ENCODE measurements at regions not wholly inside any gene's neighbourhood (a gene's known extent, or its start where the extent isn't known, plus 50 kb on each side); places are given as distances from the start of the nearest gene placed in this dataset.

GRCh38 chr7:52708846-52709245, 326.6 kb upstream of the POM121L12 start:
- H3K4me3 Mint-ChIP-seq: no peak overlapping the region
- 89 to 93% methylated on average over 2 to 3 of the region's 3 CpGs for WGBS, 2 experiments (ENCODE audit: insufficient coverage in 1 of 2, insufficient read length in 1 of 2)

GRCh38 chr7:52705768-52706167, 329.7 kb upstream of the POM121L12 start:
- no peaks in the 10 kb centered on the region for H3K36me3 Mint-ChIP-seq (ENCODE audit: low read depth)

More at GRCh38 chr7:52708846-52709245, 326.6 kb upstream of the POM121L12 start:
- Histone ChIP-seq H3K9ac (ENCODE audit: extremely low read depth, low read length, poor library complexity, severe bottlenecking) (no peak overlapping the region), H3K4me3 (ENCODE audit: low read length) (no peak overlapping the region), H3K9me3 (ENCODE audit: control insufficient read depth, low read length) (no peaks in the 10 kb centered on the region), H3K36me3 (ENCODE audit: control insufficient read depth, insufficient read depth, low read length) (no peaks in the 10 kb centered on the region), H3K4me1 (ENCODE audit: control insufficient read depth, insufficient read depth, low read length) (no peaks in the 10 kb centered on the region), H3K27ac (ENCODE audit: low read depth, low read length) (no peak overlapping the region), H3K27me3 (ENCODE audit: control insufficient read depth, insufficient read depth, low read length, poor library complexity, severe bottlenecking) (no peaks in the 10 kb centered on the region)
- H3K36me3 Mint-ChIP-seq (ENCODE audit: low read depth): no peaks in the 10 kb centered on the region
- TF ChIP-seq CTCF (conservative IDR thresholded peaks at IDR 0.05): no peak
- no peak for DNase-seq
- peaks cover 1% of the 10 kb centered on the region for H3K9me3 Mint-ChIP-seq
- no peak overlapping the region for H3K27ac Mint-ChIP-seq
- H3K27me3 Mint-ChIP-seq (ENCODE audit: insufficient read depth): no peaks in the 10 kb centered on the region
- H3K4me1 Mint-ChIP-seq: no peaks in the 10 kb centered on the region

GRCh38 chr7:52700349-52700748, 335.1 kb upstream of the POM121L12 start:
- H3K36me3 Mint-ChIP-seq (ENCODE audit: low read depth): peaks cover 2% of the 10 kb centered on the region
- no peak overlapping the region for H3K4me3 Mint-ChIP-seq
- no peaks in the 10 kb centered on the region for H3K27me3 Mint-ChIP-seq (ENCODE audit: insufficient read depth)
- no peak for TF ChIP-seq CTCF (conservative IDR thresholded peaks at IDR 0.05)
- Histone ChIP-seq H3K9me3 (ENCODE audit: control insufficient read depth, low read length) (no peaks in the 10 kb centered on the region), H3K4me3 (ENCODE audit: low read length) (no peak overlapping the region), H3K27ac (ENCODE audit: low read depth, low read length) (no peak overlapping the region), H3K27me3 (ENCODE audit: control insufficient read depth, insufficient read depth, low read length, poor library complexity, severe bottlenecking) (no peaks in the 10 kb centered on the region), H3K36me3 (ENCODE audit: control insufficient read depth, insufficient read depth, low read length) (no peaks in the 10 kb centered on the region), H3K4me1 (ENCODE audit: control insufficient read depth, insufficient read depth, low read length) (no peaks in the 10 kb centered on the region), H3K9ac (ENCODE audit: extremely low read depth, low read length, poor library complexity, severe bottlenecking) (no peak overlapping the region)
- no peak overlapping the region for H3K27ac Mint-ChIP-seq
- WGBS, 2 experiments (ENCODE audit: insufficient coverage in 1 of 2, insufficient read length in 1 of 2): 87 to 100% methylated on average over 1 to 2 of the region's 2 CpGs
- H3K9me3 Mint-ChIP-seq: peaks cover 9% of the 10 kb centered on the region
- DNase-seq: no peak
- peaks cover 4% of the 10 kb centered on the region for H3K4me1 Mint-ChIP-seq

More at GRCh38 chr7:52705768-52706167, 329.7 kb upstream of the POM121L12 start:
- no peak overlapping the region for H3K27ac Mint-ChIP-seq
- H3K27ac ChIP-seq (ENCODE audit: low read depth, low read length): no peak overlapping the region
- no peak for TF ChIP-seq CTCF (conservative IDR thresholded peaks at IDR 0.05)
- H3K4me3 Mint-ChIP-seq: no peak overlapping the region
- H3K9me3 ChIP-seq (ENCODE audit: control insufficient read depth, low read length): no peaks in the 10 kb centered on the region
- no peaks in the 10 kb centered on the region for H3K4me1 Mint-ChIP-seq
- WGBS, 2 experiments (ENCODE audit: insufficient coverage in 1 of 2, insufficient read length in 1 of 2): 100% methylated on average over 1 to 2 of the region's 2 CpGs
- no peak for DNase-seq
- no peak overlapping the region for H3K9ac ChIP-seq (ENCODE audit: extremely low read depth, low read length, poor library complexity, severe bottlenecking)
- no peaks in the 10 kb centered on the region for H3K36me3 ChIP-seq (ENCODE audit: control insufficient read depth, insufficient read depth, low read length)
- no peak overlapping the region for H3K4me3 ChIP-seq (ENCODE audit: low read length)
- H3K27me3 ChIP-seq (ENCODE audit: control insufficient read depth, insufficient read depth, low read length, poor library complexity, severe bottlenecking): no peaks in the 10 kb centered on the region
- H3K27me3 Mint-ChIP-seq (ENCODE audit: insufficient read depth): no peaks in the 10 kb centered on the region
- H3K9me3 Mint-ChIP-seq: peaks cover 1% of the 10 kb centered on the region
- H3K4me1 ChIP-seq (ENCODE audit: control insufficient read depth, insufficient read depth, low read length): no peaks in the 10 kb centered on the region
